GM18498 (cell line): ENCODE measurements at regions not wholly inside any gene's neighbourhood (a gene's known extent, or its start where the extent isn't known, plus 50 kb on each side); places are given as distances from the start of the nearest gene placed in this dataset.
A peak's percentile ranks its signal among the peaks of the same experiment; 100 is the strongest.

ENCODE experiments used
- ATAC-seq: cut with Tn5 transposase; IDR thresholded peaks from one replicate; pipeline ENCODE4 v1.9.1; 2021; ENCODE audit warnings: mild to moderate bottlenecking, moderate library complexity; ENCODE audit not compliant: unreplicated experiment

GRCh38 chr4:155616117-155616516 lies 50.5 kb upstream of the GUCY1A1 start:
- no peak for ATAC-seq

- peak; percentile 48 for ATAC-seq
These were observed 51.4 kb upstream of the GUCY1A1 start for GRCh38 chr4:155615081-155615887.

DNA sequence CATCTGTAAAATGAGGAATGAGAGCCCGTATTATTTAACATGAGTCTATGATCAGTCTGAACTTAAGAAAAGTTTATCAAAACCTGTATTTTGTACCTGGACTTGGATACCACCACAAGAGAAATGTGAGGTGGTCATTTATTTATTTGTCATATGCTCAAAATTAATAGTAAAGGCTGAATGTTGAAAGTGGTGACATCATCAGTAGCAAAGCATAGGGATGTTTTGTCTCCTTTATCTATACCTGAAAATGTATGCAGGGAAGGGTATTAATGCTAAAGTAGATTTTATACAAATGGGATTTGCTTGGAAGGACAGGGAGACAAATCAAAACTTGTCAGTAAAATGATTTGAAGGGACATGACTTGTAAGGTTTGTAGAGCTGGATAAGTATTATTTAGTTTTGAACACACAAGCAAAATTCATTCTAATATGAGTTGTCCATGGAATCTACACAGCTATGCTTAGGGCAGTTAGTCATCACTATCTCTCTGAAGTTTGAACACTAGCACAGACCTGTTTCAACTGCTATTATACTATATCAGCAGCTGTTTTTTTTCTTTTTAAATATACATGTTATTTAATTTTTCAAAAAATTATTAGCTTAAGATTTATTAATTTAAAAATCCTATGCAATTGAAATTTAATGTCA lies 52.4 kb upstream of the GUCY1A1 start:
- no peak for ATAC-seq

- no peak for ATAC-seq
These were observed 54.6 kb upstream of the GUCY1A1 start for GRCh38 chr4:155612074-155612473.

GRCh38 chr4:155611501-155611900 lies 55.1 kb upstream of the GUCY1A1 start:
- ATAC-seq = no peak

DNA sequence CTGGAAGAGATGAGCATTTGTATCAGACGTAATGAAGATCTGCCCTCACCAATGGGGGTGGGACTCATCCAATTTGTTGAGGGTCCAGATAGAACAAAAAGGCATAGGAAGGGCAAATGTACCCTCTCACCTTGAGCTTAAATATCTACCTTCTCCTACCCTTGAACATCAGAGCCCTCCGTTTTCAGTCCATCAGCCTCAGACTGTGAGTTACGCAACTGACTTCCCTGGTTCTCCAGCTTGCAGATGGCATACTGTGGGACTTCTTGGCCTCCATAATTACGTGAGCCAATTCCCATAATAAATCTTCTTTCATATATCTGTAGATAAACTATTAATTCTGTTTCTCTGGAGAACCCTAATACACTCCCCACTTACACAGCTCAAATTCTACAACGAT lies 56.5 kb upstream of the GUCY1A1 start:
- no peak for ATAC-seq

GRCh38 chr4:155609455-155610059 lies 57.1 kb upstream of the GUCY1A1 start:
- peak; percentile 81 for ATAC-seq

- ATAC-seq = no peak
These were observed 58.3 kb upstream of the GUCY1A1 start for GRCh38 chr4:155608225-155608885.

DNA sequence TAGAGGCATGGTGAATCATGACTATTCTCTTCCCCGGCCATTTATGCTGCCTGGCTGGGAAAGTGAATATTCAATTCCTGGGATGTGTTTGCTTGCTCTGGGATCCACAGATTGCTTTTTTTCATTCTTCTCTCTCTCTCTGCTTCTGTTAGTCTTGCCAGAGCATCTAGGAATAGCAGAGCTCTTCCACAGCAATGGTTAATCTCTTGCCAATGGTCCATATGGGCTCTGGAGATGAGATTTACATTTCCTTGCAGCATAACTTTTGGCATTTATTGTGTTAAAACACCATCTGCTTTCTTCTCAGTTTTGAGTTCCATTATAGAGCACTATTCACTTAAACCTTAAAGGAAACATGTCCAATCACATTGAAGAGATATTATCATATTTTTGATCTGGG lies 59.2 kb upstream of the GUCY1A1 start:
- no peak for ATAC-seq

DNA sequence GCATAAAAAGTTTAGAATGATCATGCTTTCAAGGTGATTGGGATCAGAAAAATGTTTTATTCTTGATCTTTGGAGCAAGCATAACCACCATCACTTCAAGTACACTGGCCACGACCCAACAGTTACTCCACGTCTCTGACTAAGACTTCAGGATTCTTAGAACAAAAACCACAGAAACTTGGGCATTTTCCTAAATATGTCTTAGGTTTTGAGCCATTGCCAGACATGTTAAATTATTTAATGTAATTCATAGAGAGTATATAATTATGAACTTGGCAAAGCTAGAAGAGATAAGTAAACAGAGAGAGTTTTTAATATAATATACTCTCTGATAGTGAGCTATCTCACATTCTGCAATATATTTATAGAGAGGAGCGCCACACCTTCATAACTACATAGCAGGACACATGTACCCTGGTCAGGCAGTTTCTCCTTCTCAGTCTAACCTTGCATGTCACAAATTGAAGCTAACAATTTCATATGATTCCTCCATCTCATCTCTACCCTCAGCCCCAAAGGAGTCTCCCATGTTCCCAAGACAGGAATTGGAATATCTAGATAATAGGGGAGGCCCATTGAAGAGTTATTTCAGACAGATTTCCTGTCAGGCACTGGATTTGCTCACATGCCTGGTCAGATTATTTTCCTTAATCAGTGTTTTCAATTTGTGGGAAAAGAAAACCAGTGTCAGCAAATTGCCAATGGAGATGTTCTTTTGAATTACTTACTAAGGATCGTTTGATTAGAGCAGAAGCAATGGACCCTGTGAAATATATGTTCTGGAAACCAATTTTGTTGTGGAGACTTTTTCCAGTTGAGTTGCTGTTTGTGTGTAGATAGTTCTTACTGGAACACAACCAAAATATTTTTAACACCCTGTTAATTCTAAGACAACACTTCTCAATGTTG lies 61.7 kb upstream of the GUCY1A1 start:
- no peak for ATAC-seq

GRCh38 chr4:155603360-155603891 lies 63.2 kb upstream of the GUCY1A1 start:
- ATAC-seq = peak; percentile 71

GRCh38 chr4:155602351-155603140 lies 64.1 kb upstream of the GUCY1A1 start:
- ATAC-seq = no peak

DNA sequence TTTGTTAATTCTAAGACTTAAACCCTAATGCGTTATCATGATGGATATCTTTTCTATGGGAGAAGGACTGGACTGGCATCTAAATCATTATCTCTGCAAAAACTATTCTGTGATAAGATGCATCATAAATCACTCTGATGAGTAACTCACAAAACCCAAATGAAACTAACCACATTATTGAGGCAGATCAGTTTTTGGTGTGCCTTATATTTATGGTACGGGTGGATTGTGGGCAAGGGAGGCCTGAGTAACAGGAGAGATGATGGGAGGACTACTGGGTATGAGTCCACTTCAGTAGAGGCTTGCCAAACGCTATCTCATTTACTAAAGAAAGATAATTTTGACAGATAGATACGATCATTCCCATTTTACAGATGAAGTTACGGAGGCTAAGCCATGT lies 66.4 kb upstream of the GUCY1A1 start:
- no peak for ATAC-seq

DNA sequence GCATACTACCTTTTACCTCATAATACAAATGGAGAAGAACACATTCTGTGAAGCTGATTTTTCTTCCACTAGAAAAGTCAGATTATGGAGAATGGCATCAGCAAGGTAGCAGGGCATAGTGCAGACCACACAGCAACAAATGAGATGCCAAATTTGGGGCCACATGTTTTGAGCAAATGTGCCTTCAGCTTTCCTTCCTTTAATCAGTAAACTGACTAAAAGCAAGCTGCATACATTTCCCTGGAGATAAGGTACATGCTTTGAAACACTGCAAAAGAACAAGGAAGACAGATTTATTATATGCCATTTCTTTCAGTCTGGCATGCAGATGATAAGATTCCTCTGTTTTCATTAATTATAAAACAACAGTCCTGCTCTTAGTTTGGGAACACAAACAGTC lies 67.1 kb upstream of the GUCY1A1 start:
- ATAC-seq = no peak

GRCh38 chr4:155599085-155599484 lies 67.6 kb upstream of the GUCY1A1 start:
- ATAC-seq = no peak

- no peak for ATAC-seq
These were observed 68.7 kb upstream of the GUCY1A1 start for GRCh38 chr4:155597933-155598451.

DNA sequence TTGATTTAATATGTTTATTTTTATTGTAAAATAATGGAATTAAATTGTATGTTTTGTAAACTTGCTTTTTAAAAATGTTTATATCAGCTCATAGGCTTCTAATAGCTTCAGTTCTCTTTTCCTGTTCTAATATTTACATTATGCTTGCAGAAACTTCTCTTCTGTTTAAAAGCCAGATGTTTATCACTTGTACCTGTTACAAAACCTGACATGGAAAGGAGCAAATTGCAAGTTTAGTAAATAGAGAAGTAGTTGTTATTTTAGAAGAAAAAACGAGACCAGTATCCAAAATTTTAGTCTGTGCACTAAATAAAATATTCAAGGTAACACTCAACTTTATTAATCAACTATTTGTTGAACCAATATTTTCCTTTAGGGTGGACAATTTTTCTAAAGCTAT lies 69.4 kb upstream of the GUCY1A1 start:
- ATAC-seq = no peak

DNA sequence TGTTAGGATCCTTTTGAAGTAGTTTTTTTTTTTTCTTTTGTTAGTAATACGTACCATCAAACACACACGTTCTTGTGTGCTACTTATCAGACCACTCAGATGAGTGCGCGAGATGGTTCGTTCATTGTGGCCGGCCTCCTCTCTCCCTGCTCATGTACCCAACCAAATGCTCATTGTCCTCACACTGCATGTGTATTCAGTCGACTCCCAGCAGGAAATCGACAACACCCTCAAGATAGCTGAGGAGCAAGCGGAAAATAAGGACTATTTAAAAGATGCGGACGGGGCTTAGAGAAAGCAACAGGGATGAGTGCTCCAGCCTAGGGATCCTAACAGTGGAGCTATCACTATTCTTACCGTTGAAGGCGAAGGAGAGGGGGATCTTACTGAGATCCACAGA lies 72.9 kb upstream of the GUCY1A1 start:
- ATAC-seq = no peak

- no peak for ATAC-seq
These were observed 73.7 kb upstream of the GUCY1A1 start for GRCh38 chr4:155592938-155593297.
